NCI-H1048 (cell line): ENCODE measurements at regions not wholly inside any gene's neighbourhood (a gene's known extent, or its start where the extent isn't known, plus 50 kb on each side); places are given as distances from the start of the nearest gene placed in this dataset.

Experiments
- DNase-seq: peaks from one replicate; lab custom pipeline; 2025; lab: John Stamatoyannopoulos, UW

- DNase-seq = no peak
Measured at GRCh38 chr5:2334719-2335118, 416.8 kb downstream of the IRX2 start.

GRCh38 chr5:2333291-2333690 is 418.2 kb downstream of the IRX2 start:
- DNase-seq = no peak

GRCh38 chr5:2332521-2332920 is 419.0 kb downstream of the IRX2 start:
- DNase-seq = no peak

- no peak for DNase-seq
Measured at GRCh38 chr5:2330325-2331130, 420.9 kb downstream of the IRX2 start.

- no peak for DNase-seq
Measured at GRCh38 chr5:2329741-2330140, 421.7 kb downstream of the IRX2 start.

- DNase-seq = no peak
Measured at GRCh38 chr5:2326601-2327000, 424.9 kb downstream of the IRX2 start.

- no peak for DNase-seq
Measured at GRCh38 chr5:2324788-2325187, 426.7 kb downstream of the IRX2 start.

GRCh38 chr5:2320611-2321010 is 430.9 kb downstream of the IRX2 start:
- no peak for DNase-seq

- no peak for DNase-seq
Measured at GRCh38 chr5:2317540-2317939, 433.9 kb downstream of the IRX2 start.

- no peak for DNase-seq
Measured at GRCh38 chr5:2311851-2312250, 429.1 kb upstream of the IRX4 start.

GRCh38 chr5:2310946-2311345 is 428.2 kb upstream of the IRX4 start:
- DNase-seq = no peak

- no peak for DNase-seq
Measured at GRCh38 chr5:2307631-2308030, 424.9 kb upstream of the IRX4 start.

GRCh38 chr5:2306711-2307110 is 424.0 kb upstream of the IRX4 start:
- DNase-seq = no peak

GRCh38 chr5:2303431-2304100 is 420.8 kb upstream of the IRX4 start:
- DNase-seq = no peak

GRCh38 chr5:2302169-2302568 is 419.4 kb upstream of the IRX4 start:
- DNase-seq = no peak

GRCh38 chr5:2300861-2301574 is 418.3 kb upstream of the IRX4 start:
- no peak for DNase-seq

GRCh38 chr5:2300421-2300820 is 417.7 kb upstream of the IRX4 start:
- no peak for DNase-seq

GRCh38 chr5:2299388-2300220 is 416.9 kb upstream of the IRX4 start:
- no peak for DNase-seq

- no peak for DNase-seq
Measured at GRCh38 chr5:2298781-2299180, 416.1 kb upstream of the IRX4 start.

- DNase-seq = no peak
Measured at GRCh38 chr5:2297991-2298390, 415.3 kb upstream of the IRX4 start.

- DNase-seq = no peak
Measured at GRCh38 chr5:2295476-2295875, 412.8 kb upstream of the IRX4 start.

- DNase-seq = no peak
Measured at GRCh38 chr5:2293906-2294305, 411.2 kb upstream of the IRX4 start.
